ENCODE measurements at regions not wholly inside any gene's neighbourhood (a gene's known extent, or its start where the extent isn't known, plus 50 kb on each side); places are given as distances from the start of the nearest gene placed in this dataset.

GRCh38 chr1:201617157-201617556 is 78.2 kb downstream of the NAV1 start:
- TF ChIP-seq CTCF (IDR thresholded peaks at IDR 0.05), result no peak
- no peak for TF ChIP-seq ZFX (IDR thresholded peaks at IDR 0.05; ENCODE audit: borderline replicate concordance)

All from 22Rv1 (cell line).